NB4 (cell line): ENCODE measurements at regions not wholly inside any gene's neighbourhood (a gene's known extent, or its start where the extent isn't known, plus 50 kb on each side); places are given as distances from the start of the nearest gene placed in this dataset.

ENCODE experiments used
- DNase-seq: peaks from one replicate; pipeline ENCODE4 v3.0.0; 2010; ENCODE audit warnings: low read depth
- H3K4me3 ChIP-seq: one replicate; pipeline ENCODE4 v1.5.1; 2011; ENCODE audit warnings: mild to moderate bottlenecking, low read depth, low read length, moderate library complexity
- CTCF ChIP-seq: IDR thresholded peaks from one replicate; pipeline ENCODE4 v1.5.1; 2012; ENCODE audit warnings: low read depth, low read length
- MYC ChIP-seq: IDR thresholded peaks from 2 replicates; pipeline ENCODE4 v1.6.1; 2011; ENCODE audit warnings: low read depth, low read length
- POLR2A ChIP-seq: IDR thresholded peaks from 2 replicates; pipeline ENCODE4 v1.6.1; 2011; ENCODE audit warnings: mild to moderate bottlenecking; ENCODE audit not compliant: insufficient read length; ENCODE audit errors: extremely low read depth
- TF ChIP-seq, protein P1 (sequence below): IDR thresholded peaks from 2 replicates; pipeline ENCODE4 v1.6.1; 2011; ENCODE audit warnings: low read depth, low read length

DNA sequence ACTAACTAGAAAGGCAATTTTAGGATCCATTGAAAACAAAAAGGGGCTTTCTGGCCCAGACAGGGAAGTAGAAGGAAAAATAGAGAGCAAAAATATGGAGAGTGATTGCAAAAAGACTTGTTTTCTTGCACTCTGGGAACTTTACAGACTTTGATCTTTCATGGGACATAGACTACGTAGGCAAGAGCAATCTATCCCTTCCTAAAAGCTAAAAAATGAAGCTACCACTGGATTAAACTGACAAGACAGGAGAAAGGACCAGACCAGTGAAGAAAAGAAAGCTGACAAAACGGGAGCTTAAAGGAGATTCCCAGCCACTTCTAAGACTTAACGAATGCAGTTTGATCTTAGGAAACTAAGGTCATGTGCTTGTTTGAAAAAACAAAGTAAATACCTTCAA is 524.5 kb downstream of the KLF5 start:
- TF ChIP-seq, protein P1, sequence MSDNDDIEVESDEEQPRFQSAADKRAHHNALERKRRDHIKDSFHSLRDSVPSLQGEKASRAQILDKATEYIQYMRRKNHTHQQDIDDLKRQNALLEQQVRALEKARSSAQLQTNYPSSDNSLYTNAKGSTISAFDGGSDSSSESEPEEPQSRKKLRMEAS, result no peak
- TF ChIP-seq CTCF, result no peak
- no peak for TF ChIP-seq MYC
- no peak for TF ChIP-seq POLR2A
- DNase-seq, result no peak
- H3K4me3 ChIP-seq, result no peak overlapping the region

DNA sequence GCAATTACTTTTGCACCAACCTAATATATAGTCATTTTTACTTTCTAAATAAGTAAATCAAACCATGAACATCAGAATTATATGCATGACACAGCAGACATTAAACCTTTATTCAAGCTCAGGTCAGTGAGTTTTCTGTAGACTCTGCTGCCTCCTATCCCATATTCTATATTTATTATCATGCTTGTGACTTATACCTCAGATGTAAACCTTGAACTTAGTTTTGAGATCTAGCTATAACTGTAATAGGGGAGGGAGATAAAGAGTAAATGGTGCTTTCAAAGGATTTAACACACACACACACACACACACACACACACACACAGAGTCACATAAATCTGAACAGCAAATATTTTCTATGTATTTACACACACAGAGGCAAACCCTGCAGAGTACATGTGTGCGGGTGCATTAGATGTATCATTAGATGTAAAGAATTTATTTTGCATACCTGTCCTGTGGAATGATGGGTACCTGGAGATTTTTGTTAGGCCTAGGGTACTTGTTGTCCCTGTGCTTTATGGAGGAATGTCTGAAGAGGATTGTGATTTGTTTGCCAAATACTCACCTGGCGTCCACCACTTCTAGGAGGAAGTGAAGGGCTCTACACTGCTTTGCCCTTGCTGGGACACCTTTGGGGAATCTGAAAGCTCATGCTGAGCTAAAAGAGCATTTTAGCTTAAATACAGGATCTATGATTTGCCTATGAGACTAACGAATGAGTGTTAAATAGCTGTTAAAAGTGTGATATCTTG is 521.9 kb downstream of the KLF5 start:
- TF ChIP-seq CTCF (no peak), MYC (no peak), POLR2A (no peak)
- TF ChIP-seq, protein P1, result no peak
- no peak for DNase-seq
- no peak overlapping the region for H3K4me3 ChIP-seq

GRCh38 chr13:73579574-73580274 is 520.9 kb downstream of the KLF5 start:
- no peak for DNase-seq
- TF ChIP-seq, protein P1, result no peak
- no peak for TF ChIP-seq CTCF
- no peak for TF ChIP-seq MYC
- no peak for TF ChIP-seq POLR2A
- H3K4me3 ChIP-seq, result no peak overlapping the region

- no peak for TF ChIP-seq CTCF
- no peak for TF ChIP-seq MYC
- TF ChIP-seq POLR2A, result no peak
- TF ChIP-seq, protein P1, result no peak
Measured at GRCh38 chr13:73578251-73578875, 519.6 kb downstream of the KLF5 start.

GRCh38 chr13:73576291-73576690 is 517.5 kb downstream of the KLF5 start:
- H3K4me3 ChIP-seq, result no peak overlapping the region
- DNase-seq, result no peak
- TF ChIP-seq POLR2A (no peak), MYC (no peak), CTCF (no peak)
- TF ChIP-seq, protein P1, result no peak

More at GRCh38 chr13:73578251-73578875, 519.6 kb downstream of the KLF5 start:
- H3K4me3 ChIP-seq, result no peak overlapping the region
- DNase-seq, result no peak
